Heart left ventricle (tissue), 13 donors: ENCODE measurements at regions not wholly inside any gene's neighbourhood (a gene's known extent, or its start where the extent isn't known, plus 50 kb on each side); places are given as distances from the start of the nearest gene placed in this dataset.
"Not testable (repeated sequence)": the region's sequence is repeated elsewhere in the genome, so short reads cannot be mapped to it uniquely, and the experiment has no call there.

Source experiments
- POLR2A ChIP-seq, 2 donors: fragments of 450-650 bp; IDR thresholded peaks; one replicate each; pipeline ENCODE4 v1.6.1; 2017; ENCODE audit warnings: antibody characterized with exemption in 2 of 2, mild to moderate bottlenecking in 2 of 2, moderate library complexity in 2 of 2
- TF ChIP-seq, protein P1 (sequence below), 12 donors: fragments of 200-600 bp; sonication (generic) in 4 of 12; IDR thresholded peaks; one replicate each; pipeline versions ENCODE4 v1.5.0 to v1.8.0; 2018 to 2022; ENCODE audit warnings: antibody characterized with exemption in 12 of 12, mild to moderate bottlenecking in 5 of 12
- donor health status: ischemic (EF 13 %, LVEDD 7.1; RV severe dilation, severe dysfunction).
- donor health status: DM: no; HTN: yes; CAD: no.
- donor health status: DM: no; HTN: no; CAD: no.
- donor health status: ischemic (EF 25% LVEDD 6.9; RV normal size, moderate dysfunction).
- donor health status: ischemic (EF 25% LVEDD 5.7; RV mildly dilated, moderate dysfunction).
- donor health status: ischemic (EF 35%, LVEDD 5.7; RV mildly dilated, moderate dysfunction).
- donor health status: nonischemic (EF 11% LVEDD 7.7; RV severe dilation, severe dysfunction).
- donor health status: DM: yes; HTN: yes; CAD: no.
- donor health status: PGD.
- donor health status: ischemic (EF 29% LVEDD 5.4; RV normal size, mild dysfunction).
- donor health status: nonischemic (EF 23%, LVEDD 6.1; RV moderate dilation, normal function).

DNA sequence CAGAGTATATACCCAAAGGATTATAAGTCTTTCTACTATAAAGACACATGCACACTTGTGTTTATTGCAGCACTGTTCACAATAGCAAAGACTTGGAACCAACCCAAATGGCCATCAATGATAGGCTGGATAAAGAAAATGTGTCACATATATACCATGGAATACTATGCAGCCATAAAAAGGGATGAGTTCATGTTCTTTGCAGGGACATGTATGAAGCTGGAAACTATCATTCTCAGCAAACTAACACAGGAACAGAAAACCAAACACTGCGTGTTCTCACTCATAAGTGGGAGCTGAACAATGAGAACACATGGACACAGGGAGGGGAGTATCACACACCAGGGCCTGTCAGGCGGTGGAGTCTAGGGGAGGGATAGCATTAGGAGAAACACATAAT lies 281.7 kb upstream of the MEF2C start:
- TF ChIP-seq, protein P1, sequence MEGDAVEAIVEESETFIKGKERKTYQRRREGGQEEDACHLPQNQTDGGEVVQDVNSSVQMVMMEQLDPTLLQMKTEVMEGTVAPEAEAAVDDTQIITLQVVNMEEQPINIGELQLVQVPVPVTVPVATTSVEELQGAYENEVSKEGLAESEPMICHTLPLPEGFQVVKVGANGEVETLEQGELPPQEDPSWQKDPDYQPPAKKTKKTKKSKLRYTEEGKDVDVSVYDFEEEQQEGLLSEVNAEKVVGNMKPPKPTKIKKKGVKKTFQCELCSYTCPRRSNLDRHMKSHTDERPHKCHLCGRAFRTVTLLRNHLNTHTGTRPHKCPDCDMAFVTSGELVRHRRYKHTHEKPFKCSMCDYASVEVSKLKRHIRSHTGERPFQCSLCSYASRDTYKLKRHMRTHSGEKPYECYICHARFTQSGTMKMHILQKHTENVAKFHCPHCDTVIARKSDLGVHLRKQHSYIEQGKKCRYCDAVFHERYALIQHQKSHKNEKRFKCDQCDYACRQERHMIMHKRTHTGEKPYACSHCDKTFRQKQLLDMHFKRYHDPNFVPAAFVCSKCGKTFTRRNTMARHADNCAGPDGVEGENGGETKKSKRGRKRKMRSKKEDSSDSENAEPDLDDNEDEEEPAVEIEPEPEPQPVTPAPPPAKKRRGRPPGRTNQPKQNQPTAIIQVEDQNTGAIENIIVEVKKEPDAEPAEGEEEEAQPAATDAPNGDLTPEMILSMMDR (IDR thresholded peaks at IDR 0.05): not testable (repeated sequence)
- not testable (repeated sequence) for TF ChIP-seq POLR2A (IDR thresholded peaks at IDR 0.05)
